PC-3 (cell line): ENCODE measurements at regions not wholly inside any gene's neighbourhood (a gene's known extent, or its start where the extent isn't known, plus 50 kb on each side); places are given as distances from the start of the nearest gene placed in this dataset.

ENCODE experiments used
- ATAC-seq: fragments of 200-7000 bp; cut with Tn5 transposase; 2 replicates; pipeline ENCODE4 v1.9.1; 2020; ENCODE audit warnings: mild to moderate bottlenecking, moderate library complexity
- BruUV-seq: library from RNA; stranded (reverse); fragments of 400-500 nt; replicated peaks from 2 replicates; lab custom pipeline; 2021; lab: Mats Ljungman, UMichigan
- CTCF ChIA-PET: fragments of 300-600 bp; sonication (Branson Sonifier 250); formaldehyde crosslinking; loops from one replicate; lab custom pipeline; 2022; ENCODE audit warnings: antibody characterized with exemption; lab: Charles Lee
- POLR2A ChIA-PET: fragments of 300-600 bp; sonication (Branson Sonifier 250); formaldehyde crosslinking; loops from one replicate; lab custom pipeline; 2022; ENCODE audit warnings: antibody characterized with exemption; ENCODE audit not compliant: unreplicated experiment; lab: Charles Lee
- DNase-seq: peaks from one replicate; pipeline ENCODE4 v3.0.0-alpha.2; 2015
- H2AFZ ChIP-seq: fragments of 300-600 bp; sonication (generic); 2 replicates; pipeline ENCODE4 v1.6.0; 2016; ENCODE audit warnings: antibody characterized with exemption, low read length
- H3F3A ChIP-seq: fragments of 300-600 bp; sonication (generic); one replicate; pipeline ENCODE4 v1.6.0; 2017; ENCODE audit warnings: antibody characterized with exemption, low read length, control low read depth, mild to moderate bottlenecking; ENCODE audit not compliant: unreplicated experiment
- H3K27ac ChIP-seq: fragments of 300-600 bp; sonication (generic); 2 replicates; pipeline ENCODE4 v1.5.1; 2016; ENCODE audit warnings: mild to moderate bottlenecking, low read length
- H3K27me3 ChIP-seq: fragments of 300-600 bp; sonication (generic); 2 replicates; pipeline ENCODE4 v1.6.1; 2016; ENCODE audit warnings: low read length, mixed read lengths
- H3K36me3 ChIP-seq: fragments of 300-600 bp; sonication (generic); 2 replicates; pipeline ENCODE4 v1.6.1; 2016; ENCODE audit warnings: low read depth, mixed run types, low read length, mixed read lengths
- H3K4me1 ChIP-seq: fragments of 300-600 bp; sonication (generic); 2 replicates; pipeline ENCODE4 v1.5.1; 2016; ENCODE audit warnings: low read length; ENCODE audit not compliant: insufficient read depth
- H3K4me2 ChIP-seq: fragments of 300-600 bp; sonication (generic); 2 replicates; pipeline ENCODE4 v1.6.0; 2016; ENCODE audit warnings: low read length
- H3K4me3 ChIP-seq: fragments of 300-600 bp; sonication (generic); 2 replicates; pipeline ENCODE4 v1.5.1; 2016; ENCODE audit warnings: mild to moderate bottlenecking, low read length, mixed read lengths
- H3K79me2 ChIP-seq: fragments of 300-600 bp; sonication (generic); 2 replicates; pipeline ENCODE4 v1.6.1; 2017; ENCODE audit warnings: low read length, mixed read lengths
- H3K9ac ChIP-seq: fragments of 300-600 bp; sonication (generic); 2 replicates; pipeline ENCODE4 v1.6.0; 2016; ENCODE audit warnings: mild to moderate bottlenecking, low read length
- H3K9me2 ChIP-seq: fragments of 300-600 bp; sonication (generic); replicated peaks from 2 replicates; pipeline ENCODE4 v1.6.1; 2016; ENCODE audit warnings: mixed run types, low read length, mixed read lengths
- H3K9me3 ChIP-seq: fragments of 300-600 bp; sonication (generic); 2 replicates; pipeline ENCODE4 v1.6.1; 2016; ENCODE audit warnings: low read length, mixed read lengths
- H4K20me1 ChIP-seq: fragments of 300-600 bp; sonication (generic); 2 replicates; pipeline ENCODE4 v1.6.1; 2016; ENCODE audit warnings: low read length, mixed read lengths
- EZH2 ChIP-seq: fragments of 300-600 bp; sonication (generic); IDR thresholded peaks from one replicate; pipeline ENCODE4 v1.6.1; 2017; ENCODE audit warnings: antibody characterized with exemption, mild to moderate bottlenecking, low read length; ENCODE audit not compliant: unreplicated experiment
- EZH2phosphoT487 ChIP-seq: fragments of 300-600 bp; sonication (generic); IDR thresholded peaks from 2 replicates; pipeline ENCODE4 v1.6.1; 2018; ENCODE audit warnings: mild to moderate bottlenecking, antibody characterized with exemption, low read length, borderline replicate concordance
- intact Hi-C: fragments of 100-400 bp; cut with micrococcal nuclease; formaldehyde crosslinking; loops from 2 replicates; pipeline ENCODE4 v1.9.0; 2023
- TF ChIP-seq, protein P1 (sequence below): fragments of 300-600 bp; sonication (generic); conservative IDR thresholded peaks from 2 replicates; pipeline ENCODE4 v1.5.1; 2017; ENCODE audit warnings: antibody characterized with exemption, low read depth, mild to moderate bottlenecking, low read length

GRCh38 chr5:93793159-93793781, 51.9 kb upstream of the POU5F2 start:
- Histone ChIP-seq H2AFZ (no peak overlapping the region), H3K4me3 (no peak overlapping the region), H3K36me3 (no peaks in the 10 kb centered on the region), H3K27ac (no peak overlapping the region), H3K79me2 (no peaks in the 10 kb centered on the region), H4K20me1 (no peaks in the 10 kb centered on the region), H3K9ac (no peak overlapping the region), H3K9me2 (no peaks in the 10 kb centered on the region), H3K4me2 (no peak overlapping the region), H3K4me1 (peaks cover 32% of the 10 kb centered on the region), H3K27me3 (no peaks in the 10 kb centered on the region), H3K9me3 (no peaks in the 10 kb centered on the region), H3F3A (no peaks in the 10 kb centered on the region)
- POLR2A ChIA-PET: no interaction called here
- BruUV-seq: no TSS peak
- intact Hi-C loops: no loop called here
- CTCF ChIA-PET: no interaction called here
- DNase-seq (no peak), ATAC-seq (no peak)
- TF ChIP-seq EZH2: no peak
- TF ChIP-seq EZH2phosphoT487: no peak
- TF ChIP-seq, protein P1, sequence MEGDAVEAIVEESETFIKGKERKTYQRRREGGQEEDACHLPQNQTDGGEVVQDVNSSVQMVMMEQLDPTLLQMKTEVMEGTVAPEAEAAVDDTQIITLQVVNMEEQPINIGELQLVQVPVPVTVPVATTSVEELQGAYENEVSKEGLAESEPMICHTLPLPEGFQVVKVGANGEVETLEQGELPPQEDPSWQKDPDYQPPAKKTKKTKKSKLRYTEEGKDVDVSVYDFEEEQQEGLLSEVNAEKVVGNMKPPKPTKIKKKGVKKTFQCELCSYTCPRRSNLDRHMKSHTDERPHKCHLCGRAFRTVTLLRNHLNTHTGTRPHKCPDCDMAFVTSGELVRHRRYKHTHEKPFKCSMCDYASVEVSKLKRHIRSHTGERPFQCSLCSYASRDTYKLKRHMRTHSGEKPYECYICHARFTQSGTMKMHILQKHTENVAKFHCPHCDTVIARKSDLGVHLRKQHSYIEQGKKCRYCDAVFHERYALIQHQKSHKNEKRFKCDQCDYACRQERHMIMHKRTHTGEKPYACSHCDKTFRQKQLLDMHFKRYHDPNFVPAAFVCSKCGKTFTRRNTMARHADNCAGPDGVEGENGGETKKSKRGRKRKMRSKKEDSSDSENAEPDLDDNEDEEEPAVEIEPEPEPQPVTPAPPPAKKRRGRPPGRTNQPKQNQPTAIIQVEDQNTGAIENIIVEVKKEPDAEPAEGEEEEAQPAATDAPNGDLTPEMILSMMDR: no peak

- Histone ChIP-seq H3K9me3 (no peaks in the 10 kb centered on the region), H3K27me3 (no peaks in the 10 kb centered on the region), H2AFZ (no peak overlapping the region), H3F3A (no peaks in the 10 kb centered on the region), H4K20me1 (no peaks in the 10 kb centered on the region), H3K9me2 (no peaks in the 10 kb centered on the region), H3K4me1 (peaks cover 32% of the 10 kb centered on the region), H3K79me2 (no peaks in the 10 kb centered on the region), H3K9ac (no peak overlapping the region), H3K36me3 (no peaks in the 10 kb centered on the region), H3K27ac (no peak overlapping the region), H3K4me2 (no peak overlapping the region), H3K4me3 (no peak overlapping the region)
- BruUV-seq: no TSS peak
- ATAC-seq: no peak
- TF ChIP-seq EZH2phosphoT487 (no peak), EZH2 (no peak)
- TF ChIP-seq, protein P1: no peak
- ChIA-PET POLR2A (no interaction called here), CTCF (interaction anchor here (0.6 to 1.0 kb wide), 2 partner anchors 10 to 108 kb away, joined by 4 to 5 read pairs; no protein-coding TSS in a partner anchor)
- intact Hi-C loops: no loop called here
- DNase-seq: no peak
Measured at GRCh38 chr5:93791518-93791972, 50.1 kb upstream of the POU5F2 start.
